NCI-H446 (cell line): ENCODE measurements at regions not wholly inside any gene's neighbourhood (a gene's known extent, or its start where the extent isn't known, plus 50 kb on each side); places are given as distances from the start of the nearest gene placed in this dataset.
A peak's percentile ranks its signal among the peaks of the same experiment; 100 is the strongest.

ENCODE experiments used
- DNase-seq, 2 experiments: peaks; one replicate each; lab custom pipeline; 2025; lab: John Stamatoyannopoulos, UW

DNA sequence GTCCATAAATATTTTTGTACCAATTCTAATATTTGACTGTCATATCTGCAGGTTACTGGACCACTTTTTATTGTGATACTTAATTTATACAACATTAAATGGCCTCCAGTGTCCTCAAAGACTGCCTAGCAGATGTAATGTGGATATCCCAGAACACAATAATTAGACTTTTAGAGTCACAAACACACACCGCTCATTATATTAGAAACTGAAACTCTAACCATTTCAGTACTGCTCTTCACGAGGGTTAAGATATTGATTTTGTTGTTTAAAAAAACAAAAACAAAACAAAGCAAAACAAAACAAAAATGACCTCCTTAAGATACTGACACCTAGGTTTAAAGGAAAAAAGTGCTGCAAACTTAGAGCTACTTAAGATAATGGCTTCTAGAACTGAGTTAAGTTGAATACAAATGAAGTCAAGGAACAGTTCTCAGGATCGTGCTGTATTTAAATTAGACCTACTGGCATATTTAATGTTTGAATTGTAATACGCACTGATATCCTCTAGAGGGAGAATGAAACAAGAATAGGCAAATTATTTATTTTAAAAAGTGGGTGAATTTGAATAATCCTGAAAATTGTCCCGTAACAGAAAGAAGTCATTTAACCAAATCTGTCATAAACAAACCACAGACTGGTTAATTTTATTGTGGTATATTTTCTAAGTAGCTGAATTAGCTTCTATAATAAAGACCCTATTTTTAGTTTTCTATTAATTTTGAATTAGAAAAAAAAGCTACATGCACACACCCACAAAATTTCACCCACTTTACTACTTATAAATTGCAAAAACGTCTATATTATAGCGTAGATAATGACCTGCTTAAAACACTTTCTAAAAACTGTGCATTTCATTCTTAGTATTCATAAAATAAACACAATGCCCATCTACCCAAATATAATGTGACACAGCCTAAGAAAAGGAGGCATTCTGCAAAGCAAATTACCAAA is 395.2 kb upstream of the DCN start:
- DNase-seq, result peak; percentile 33 to 35

DNA sequence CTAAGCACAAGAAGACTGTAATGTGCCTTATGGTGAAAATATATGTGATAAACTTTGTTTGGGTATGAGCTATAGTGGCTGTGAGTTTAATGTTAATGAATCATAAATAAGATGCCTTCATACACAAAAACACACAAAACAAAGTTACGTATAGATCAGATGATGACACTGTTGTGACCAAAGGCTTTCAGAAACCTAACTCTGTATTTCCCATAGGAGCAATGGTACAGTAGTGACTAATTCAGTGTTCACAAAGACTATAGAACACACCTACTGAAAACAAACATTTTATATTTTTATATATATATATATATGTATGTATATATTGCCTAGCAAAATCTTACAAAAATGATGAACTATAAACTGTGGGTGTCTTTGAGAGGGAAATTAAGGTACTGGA is 393.8 kb upstream of the DCN start:
- no peak for DNase-seq

DNA sequence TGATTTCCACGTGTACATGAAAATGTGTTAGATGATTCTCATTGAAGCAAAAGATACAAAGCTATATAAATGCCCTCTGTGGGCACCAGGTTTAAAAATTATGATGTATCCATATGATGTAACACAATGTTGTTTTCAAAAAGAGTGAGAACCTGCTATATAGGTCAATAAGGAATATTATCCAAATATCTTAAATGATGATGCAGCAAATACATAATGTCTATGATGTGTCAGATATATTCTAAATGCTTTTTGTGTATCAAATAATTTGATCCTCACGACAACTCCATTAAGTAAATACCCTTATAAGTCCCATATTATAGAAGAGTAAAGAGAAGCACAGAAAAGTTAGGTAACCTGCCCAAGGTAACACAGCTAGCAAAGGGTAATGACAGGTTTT is 393.0 kb upstream of the DCN start:
- DNase-seq, result no peak

DNA sequence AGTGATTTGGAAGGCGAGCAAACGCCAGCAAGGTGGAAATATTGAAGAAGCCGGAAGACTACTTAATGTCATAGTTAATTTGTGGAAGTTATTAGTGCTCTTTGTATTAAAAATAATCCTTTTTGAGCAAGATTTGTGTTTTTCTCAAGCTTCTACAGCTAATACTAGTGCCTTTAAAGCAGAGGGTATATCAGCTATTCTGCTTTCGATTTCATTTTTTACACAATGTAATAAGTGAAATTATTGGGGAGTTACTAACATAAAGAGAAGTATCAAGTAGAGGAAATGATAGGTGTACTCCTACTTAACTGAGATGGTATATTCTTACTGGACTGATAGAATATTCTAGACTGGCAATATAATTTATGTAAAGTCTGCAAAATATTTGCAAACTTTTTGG is 392.4 kb upstream of the DCN start:
- no peak for DNase-seq

DNA sequence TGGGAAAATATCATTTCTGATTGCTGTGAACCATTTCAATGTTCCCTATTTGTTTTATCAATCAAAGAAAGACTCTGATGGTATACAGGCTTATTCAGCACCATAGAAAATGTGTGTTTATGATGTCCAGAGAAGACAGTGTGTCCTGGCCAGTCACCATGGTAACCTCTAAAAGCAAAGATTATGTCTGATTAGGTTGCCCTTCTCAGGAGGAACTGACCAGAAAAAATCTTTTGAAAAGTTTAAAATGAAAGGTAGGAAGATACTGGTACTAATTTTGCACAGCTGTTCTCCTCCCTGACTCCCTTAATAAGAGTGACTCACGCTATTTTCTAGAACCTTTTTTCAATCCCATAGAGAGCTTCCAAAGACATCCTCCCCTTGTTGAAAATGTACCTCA is 391.8 kb upstream of the DCN start:
- no peak for DNase-seq

DNA sequence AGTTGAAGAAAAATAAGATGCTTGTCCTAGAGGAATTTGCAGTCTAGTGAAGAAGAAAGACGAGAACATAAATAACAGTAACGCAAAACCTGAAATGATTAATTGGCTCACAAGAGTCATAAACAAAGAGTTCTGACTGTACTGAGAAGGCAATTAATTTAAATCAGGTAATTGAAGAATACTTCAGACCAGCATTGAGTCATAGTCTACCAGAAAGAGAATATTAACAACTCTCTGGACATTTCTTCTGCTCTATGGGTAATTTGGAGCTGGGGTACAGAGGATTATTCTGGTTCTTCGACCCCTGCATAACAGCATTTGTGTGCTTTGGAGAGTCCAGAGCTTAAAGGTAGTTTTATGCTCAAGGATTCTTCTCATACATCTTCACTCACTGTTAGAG is 390.3 kb upstream of the DCN start:
- DNase-seq, result no peak

DNA sequence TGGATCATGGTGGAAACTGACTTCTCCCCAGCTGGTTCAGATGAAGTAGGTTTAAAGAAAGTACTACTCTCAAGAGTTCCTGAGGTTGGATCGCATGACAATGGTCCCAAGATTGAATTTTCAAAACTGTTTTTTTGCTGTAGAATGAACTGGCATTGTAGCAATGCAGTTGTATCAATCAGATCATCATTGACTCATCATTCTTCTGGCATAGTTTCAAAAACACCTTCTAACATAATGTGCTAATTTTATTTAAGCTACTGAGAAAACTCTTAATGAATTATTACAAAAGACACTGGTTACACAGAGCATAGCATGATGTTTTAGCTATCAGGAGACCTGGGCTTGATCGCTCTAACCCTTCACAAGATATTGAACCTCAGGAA is 384.5 kb upstream of the DCN start:
- no peak for DNase-seq

DNA sequence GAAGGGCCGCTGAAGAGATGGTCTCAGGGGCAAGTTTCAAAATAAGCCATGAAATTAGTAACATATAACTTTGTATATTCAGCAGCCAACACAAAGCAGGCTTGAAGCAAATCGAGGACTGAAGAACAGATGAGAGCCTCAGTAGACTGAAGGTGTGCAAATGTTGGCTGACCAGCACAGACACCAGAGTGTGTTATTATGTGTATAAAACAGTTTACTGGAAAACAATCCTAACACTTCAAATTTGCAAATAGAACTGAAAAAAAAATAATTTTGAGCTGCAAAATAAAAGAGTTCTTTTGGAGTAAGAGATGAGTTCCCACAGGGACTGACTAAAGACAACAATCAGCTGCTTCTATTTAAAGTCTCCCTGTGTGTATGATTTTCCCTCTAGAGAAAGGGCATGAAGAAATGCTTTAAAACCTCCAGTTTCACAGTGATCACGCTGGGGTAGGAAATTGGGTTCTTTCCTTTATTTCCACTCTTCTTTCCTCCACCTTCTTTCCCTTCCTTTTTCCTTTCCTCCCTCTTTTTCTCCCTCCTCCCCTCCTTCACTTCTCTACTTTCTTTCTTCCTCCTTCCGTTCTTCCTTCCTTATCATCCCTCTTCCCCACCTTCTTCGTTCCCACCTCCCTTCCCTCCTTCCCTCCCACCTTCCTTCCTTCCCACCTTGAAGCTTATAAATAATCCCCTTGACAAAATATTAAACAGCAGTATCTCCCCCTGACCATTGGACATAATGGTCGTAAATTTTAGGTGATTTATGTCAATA is 383.9 kb upstream of the DCN start:
- no peak for DNase-seq

DNA sequence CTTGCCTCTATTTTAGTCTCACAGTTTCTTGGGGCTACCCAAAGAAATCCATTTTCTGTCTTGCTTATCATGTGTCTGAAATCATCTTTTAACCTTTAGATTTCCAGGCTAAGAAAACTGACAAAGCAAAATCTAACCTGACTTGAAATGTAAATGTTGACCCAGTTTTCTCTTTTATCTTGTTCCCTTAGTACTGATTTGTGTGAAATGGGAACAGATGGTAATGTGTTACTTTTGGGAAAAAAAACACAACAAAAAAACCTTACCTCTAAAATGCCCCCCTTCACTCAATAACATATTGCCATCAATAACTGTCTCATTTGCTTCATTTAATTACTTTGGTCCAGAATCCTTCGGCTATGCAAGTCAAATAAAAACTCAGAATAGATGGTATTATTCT is 383.2 kb upstream of the DCN start:
- no peak for DNase-seq

DNA sequence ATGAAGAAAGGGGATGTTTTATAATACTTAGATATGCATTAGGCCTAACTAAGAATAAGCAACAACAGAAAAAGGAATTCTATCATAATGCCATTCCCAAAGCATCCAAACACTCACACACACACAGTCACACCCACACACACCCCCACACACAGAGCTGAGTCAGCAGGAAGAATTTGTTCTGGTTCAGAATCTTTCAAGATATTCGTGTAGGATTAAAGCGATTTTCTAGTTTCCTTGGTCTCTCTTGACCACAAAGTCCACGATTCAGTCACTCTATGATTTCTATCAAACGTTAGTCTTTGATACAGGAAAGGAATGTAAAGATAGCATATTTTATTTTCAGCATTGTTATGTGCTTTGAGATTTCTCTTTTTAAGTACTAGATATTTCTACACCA is 382.6 kb upstream of the DCN start:
- no peak for DNase-seq

DNA sequence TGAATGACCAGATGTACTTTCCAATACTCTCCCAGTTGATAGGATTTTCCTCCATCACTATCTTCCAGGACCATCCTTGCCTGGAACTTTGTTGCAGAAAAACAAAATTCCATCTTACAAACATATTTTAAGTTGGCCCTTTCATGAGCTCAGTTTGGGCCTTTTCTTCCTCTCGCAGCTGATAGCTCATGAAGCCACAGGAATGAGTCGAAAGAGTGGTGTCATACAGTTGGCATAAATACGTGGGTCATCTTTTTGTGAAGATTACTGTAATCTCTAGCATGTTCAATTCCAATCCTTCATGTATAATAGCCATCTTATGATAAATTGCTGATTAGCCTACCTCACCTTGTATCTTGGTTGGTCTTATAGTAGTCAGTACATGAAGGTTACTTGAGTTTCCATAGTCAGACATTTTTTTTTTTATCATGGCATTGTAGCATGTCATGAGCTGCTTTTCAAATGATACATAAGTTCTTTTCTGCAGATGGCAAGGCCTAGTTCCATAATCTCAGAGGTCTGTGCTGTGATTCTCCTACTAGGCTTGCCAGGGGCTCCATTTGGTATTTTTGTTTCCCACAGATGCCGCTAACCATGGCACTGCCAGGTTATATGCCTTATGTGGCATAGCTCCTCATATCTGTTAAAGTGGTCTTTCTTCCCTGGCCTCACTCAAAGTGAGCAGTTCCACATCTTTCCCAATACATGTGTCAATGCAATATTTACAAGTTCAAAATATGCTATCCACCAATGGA is 380.6 kb upstream of the DCN start:
- DNase-seq, result no peak

DNA sequence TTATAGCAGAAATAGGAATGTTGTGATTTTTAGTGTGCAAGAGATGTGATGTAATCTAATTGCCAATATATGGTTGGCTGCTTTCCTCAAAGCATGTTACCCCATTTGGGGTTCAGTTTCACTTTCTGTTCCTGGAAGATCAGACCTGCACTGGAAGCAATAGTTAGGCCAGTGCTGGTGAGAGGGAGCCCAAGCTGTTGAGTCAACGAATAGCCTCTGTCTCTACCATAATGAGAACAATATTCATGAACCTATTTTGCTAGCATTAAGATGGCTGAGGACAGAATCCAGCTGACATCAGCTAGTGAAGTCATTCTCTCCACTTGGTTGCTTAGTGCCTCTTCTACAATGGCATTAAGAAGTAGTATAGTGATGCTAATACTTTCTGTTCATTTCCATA is 379.9 kb upstream of the DCN start:
- DNase-seq, result no peak

DNA sequence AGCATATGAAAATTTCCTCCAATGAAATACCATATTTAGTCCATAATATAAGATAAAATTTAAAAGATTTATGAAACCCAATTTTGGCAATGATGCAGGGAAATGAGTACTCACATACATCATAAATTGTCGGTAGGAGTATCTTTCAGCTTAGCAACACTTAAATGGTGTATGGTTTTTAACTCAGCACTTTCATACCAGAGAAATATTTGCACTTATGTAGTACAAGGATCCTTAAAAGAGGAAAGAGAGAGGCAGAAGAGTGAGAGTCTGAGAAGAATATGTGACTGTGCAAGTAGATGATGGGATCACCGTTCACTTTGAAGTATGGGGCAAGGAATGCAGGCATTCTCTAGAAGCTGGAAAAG is 379.3 kb upstream of the DCN start:
- no peak for DNase-seq

DNA sequence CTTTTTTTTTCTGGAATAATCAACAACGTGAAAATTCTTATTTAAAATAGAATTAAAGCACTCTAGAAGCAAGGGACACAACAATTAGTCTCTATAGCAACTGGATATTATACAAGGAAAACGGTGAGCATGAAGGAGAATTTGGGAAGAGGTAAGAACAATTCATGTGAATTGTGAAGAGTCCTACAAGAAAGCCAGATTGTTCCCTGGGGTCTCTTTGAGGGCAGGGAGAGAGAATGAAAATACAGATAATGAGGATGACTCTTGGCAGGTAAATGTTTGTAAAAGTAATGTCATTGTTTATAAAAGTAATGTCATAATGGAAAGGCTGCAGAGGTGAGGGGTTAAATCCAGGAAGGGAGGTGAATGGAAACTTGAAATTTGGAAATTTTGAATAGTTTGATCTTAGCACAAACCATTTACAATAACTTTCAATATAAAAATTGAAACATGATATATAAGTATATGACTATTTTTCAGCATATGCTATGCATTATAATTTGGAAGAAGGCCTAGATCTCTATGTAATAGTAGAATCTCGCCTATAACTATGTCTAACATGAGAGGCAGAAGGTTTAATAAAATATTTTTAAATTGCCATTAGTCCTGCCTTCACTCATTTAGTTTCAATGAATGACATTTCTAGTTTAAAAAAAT is 378.8 kb upstream of the DCN start:
- no peak for DNase-seq

DNA sequence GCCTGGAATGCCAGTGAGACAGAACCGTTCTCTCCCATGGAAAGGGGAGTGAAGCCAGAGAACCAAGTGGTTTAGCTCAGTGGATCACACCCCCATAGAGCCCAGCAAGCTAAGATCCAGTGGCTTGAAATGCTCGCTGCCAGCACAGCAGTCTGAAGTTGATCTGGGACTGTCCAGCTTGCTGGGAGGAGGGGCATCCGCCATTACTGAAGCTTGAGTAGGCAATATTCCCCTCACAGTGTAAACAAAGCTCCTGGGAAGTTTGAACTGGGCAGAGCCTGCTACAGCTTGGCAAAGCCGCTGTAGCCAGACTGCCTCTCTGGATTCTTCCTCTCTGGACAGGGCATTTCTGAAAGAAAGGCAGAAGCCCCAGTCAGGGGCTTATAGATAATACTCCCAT is 374.3 kb upstream of the DCN start:
- DNase-seq, result peak in 1 of 2 experiments; percentile 54

DNA sequence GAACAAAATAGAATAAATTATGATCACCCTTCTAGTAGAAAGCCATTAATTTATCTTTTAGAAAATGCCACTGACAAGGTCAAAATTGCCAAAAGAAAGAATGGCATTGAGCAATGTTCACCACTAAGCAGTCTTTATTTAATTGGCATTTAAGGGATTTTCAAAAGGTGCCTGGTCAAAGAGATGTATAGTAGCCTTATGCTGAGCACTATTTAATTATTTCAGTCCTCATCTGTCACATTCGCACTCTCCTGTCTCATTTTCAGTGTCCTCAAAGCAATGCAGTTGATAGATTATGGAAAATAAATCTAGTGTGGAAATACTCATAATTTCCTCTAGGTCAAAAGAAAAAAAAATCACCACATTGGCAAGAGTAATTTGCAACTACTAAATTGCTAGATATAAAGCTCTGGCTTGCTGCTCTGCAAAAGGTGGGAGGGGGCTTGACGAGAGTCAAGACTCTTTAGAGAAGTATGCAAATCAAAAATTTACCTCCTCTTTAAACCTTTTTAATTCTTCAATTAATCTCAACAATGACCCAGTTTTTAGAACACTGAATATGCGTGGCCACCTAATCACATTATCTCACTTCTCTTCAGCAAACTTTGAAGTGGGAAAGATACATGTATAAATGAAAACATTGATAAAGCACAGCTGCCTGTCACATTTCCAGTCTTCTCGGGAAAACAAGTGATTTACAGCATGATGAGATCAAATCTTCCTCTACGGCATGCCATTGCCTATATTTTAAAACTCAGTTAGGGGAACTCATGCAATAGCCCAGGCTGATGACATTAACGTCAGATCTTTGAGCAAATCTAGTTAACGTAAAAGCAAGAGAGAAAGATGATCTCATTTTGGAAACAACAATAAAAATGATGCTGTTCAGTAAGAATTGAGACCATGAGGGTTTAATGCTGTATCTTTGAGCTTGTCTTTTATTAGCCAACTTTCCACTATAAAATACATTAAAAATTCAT is 373.1 kb upstream of the DCN start:
- DNase-seq, result no peak

DNA sequence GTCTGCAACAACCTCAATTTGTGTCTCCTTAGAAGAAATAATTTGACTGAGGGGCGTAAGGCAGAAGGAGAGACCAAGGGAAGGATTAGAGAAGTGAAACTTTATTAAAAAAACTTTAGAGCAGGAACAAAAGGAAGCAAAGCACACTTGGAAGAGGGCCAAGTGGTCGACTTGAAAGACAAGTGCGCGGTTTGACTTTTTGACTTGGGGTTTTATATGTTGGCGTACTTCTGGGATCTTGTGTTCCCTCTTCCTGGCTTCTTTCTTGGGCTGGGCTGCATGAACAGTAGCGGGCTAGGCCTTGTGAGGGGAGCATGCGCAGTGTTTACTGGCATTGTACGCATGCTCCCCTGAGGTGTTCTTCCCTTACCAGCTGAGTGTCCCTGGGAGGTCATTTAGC is 369.3 kb upstream of the DCN start:
- DNase-seq, result no peak

DNA sequence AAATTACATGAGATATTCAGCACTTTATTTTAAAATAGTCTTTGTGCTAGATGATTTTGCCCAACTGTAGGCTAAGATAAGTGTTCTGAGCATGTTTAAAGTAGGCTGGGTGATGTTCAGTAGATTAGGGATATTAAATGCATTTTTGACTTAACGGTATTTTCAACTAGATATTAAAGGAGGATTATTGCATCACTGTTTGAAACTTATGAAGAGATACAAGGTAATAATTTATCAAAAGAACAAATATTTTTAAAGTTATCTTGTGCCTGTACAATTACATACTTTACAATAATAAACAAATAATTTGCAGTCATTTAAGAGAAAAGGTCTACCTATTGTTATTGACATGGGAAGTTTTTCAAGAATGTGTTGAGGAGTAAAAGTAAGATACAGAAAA is 368.6 kb upstream of the DCN start:
- DNase-seq, result no peak

DNA sequence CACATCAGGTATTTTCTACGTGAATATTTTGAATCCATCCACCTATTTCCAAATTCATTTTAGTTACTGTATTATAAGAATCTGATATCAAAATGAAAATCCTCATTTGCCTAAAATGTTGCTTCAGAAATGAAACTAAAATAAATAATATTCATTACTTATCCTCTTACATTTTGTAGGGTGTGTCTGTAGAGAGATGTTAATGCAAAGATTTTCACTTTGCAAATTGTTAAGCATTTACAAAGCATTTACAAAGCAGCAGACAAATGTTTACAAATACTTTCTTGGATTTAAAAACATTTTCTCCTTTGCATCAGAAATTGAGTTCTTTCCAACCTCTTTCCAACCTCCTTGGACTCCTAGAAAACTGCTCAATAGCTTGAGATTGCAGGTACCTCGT is 360.0 kb upstream of the DCN start:
- no peak for DNase-seq

DNA sequence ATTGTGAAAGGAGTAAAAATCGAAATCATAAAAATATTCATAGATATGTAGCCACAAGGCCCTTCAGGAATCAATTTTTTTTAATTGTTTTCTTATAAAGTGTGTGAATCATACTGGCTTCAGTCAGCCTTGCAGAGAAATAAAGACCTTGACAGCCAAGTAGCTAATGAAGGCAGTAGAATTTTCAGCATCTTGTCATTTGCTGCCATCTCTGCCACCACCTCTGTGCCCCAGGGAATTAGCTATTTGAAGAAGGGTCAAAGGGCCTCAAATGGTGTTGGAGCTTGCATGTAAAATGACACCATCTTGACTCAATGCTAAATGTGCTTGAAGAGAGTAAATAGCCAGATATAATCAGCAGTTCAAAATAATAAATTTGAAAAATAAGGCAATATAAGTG is 359.4 kb upstream of the DCN start:
- no peak for DNase-seq

DNA sequence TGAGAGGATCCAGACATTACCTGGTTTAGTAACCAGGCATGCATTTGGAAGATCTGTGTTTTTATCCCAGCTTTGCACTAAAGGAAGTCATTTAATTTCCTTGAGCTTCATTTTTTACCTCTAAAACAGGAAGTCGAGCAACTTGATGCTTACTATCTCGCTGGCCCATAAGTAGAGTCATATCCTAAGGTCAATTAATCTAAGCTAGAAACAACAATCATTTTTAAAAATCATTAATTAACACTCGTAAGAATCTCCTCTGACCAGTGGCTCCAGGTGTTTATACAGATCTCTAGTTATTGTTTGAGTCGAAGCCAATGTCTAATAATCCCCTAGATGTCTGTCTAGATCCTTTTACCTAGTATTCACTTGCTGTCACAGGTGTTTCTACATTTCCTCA is 355.8 kb upstream of the DCN start:
- no peak for DNase-seq
